ENCODE measurements at regions not wholly inside any gene's neighbourhood (a gene's known extent, or its start where the extent isn't known, plus 50 kb on each side); places are given as distances from the start of the nearest gene placed in this dataset.
"Not testable (repeated sequence)": the region's sequence is repeated elsewhere in the genome, so short reads cannot be mapped to it uniquely, and the experiment has no call there.

DNA sequence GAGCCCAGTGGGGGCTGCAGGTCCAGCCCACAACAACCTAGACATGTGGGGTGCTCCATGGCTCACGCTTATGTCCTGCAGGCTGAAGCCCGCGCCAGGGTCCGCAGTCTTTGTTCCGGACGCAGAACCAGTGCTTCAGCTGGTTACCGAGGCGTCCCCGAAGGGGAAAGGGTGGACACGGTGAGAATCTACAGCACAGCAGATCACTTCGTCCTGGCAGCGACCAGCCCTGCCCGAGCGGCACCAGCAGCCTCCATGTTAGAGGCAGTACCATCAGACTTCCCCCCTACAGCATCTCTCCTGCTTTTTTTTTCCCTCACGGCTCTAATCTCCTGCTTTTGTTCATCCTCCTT, 1736.4 kb downstream of the TP53TG3F start:
- DNase-seq (ENCODE audit: low read depth in 3 of 3), result no peak

DNA sequence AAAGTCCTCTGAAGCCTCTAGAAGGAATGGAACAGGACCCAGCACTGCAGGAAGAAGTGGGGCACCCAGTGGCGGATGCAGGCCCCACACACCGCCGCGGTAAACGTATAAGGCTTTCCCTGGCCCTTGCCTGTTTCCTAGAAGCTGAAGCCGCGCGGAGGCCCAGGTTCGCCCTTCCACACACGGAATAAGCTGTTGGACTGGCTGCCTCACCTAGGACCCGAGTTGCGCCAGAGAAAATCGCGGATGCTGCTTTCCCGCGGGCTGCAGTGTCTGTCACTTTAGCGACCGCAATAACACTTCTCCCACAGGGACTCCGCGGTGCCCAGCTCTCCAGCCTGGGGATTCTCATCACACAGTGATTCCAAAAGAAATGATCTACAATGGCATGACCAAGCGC, 1736.9 kb downstream of the TP53TG3F start:
- no peak for DNase-seq (ENCODE audit: low read depth in 3 of 3)

DNA sequence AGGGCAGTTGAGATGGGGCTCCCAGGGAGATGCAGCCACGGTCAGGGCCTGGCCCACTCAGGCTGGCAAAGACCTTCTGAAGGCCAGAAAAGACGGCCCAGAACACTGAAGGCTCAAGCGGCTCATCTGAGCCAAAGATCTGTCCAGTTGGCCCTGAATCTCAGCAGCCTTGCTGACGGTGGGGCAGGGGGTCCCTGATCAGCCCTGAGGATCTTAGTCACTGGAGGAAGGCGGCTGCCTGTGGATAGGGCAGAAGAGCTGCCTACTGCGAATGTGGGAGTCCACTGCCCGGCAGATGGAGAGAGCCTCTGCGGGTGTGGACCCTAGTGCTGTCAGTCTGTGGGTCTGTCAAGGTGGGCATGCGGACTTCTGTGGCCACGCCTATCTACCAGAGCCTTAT, 1738.2 kb downstream of the TP53TG3F start:
- no peak for DNase-seq (ENCODE audit: low read depth in 3 of 3)

DNA sequence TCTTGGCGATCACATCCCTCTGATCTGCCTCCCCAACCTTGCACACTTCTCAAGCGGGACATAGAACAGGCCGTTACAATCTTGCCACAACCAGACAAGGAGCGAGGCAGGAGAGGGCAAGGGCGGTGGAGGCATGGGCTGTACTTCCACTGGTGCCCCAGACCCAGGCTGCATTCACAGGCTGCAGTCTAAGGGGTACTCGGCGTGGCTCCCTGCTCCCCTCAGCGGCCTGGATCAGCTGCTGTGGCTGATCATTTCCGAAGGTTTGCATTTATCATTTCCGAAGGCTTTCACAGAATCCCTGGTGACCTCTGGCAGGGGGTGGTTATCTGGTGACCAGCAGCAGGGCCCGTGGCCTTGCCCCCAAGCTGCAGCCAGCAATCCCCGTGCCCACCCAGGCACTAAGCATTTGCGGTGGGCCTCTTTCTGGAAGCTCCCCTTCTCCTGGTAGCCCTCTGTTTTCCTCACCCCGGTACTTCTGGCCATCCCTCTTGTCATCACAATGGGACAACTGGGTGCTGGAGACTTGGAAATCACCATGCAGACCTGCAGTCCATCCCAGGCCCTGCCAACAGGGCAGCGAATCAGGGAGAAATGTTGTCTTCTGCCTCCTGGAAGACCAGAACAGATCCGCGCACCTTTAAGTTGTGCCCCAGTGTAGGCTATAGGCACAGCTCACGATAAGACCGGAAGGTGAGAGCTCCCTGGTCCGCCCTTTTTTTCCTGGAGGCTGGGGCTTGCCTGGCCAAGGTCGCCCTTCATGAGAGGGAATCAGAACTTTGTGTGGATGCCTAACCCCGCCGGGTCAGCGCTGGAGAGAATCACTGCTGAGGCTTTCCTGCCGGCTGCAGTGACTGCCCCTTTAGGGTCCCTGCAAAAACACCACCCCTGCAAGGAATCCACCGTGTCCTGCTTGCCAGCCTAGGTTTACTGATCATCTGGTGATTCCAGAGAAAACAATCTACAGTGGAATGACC, 1739.1 kb downstream of the TP53TG3F start:
- DNase-seq (ENCODE audit: low read depth in 3 of 3), result no peak

DNA sequence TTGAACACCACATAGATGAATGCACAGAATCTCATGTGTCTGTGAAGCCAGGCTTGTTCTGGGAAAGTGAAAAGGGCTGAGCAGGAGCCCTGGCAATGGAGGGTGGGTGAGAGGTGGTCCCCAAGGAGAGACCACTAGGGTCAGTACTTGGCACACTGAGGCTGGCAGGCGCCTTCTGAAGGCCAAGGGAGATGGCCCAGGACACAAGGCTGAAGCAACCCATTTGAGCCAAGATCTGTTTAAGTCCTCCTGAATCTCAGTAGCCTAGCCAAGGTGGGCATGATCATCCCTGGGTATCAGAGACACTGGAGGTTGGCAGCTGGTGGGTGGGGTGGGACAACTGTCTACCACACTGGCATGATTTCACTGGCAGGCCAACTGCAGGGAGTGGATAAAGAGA, 1741.2 kb downstream of the TP53TG3F start:
- no peak for DNase-seq (ENCODE audit: low read depth in 3 of 3)

DNA sequence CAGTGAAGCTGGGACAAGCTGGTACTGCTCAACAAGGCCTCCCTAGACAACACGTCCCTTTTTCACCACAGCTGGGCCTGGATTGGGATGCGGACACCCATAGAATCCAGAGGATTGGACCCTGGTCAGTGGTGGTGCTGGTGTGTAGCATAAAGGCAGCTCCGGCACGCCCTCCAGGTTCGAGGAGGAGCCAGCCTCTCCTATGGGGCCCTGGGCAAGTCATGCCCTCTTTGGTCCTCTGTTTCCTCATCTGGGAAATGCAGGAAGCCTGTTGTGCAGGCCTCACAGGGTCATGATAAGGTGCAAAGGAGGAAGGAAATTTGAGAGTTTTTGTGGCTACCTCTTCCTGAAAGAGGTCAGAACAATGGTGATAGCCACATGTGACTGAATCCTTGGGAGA, 1741.7 kb downstream of the TP53TG3F start:
- no peak for DNase-seq (ENCODE audit: low read depth in 3 of 3)

DNA sequence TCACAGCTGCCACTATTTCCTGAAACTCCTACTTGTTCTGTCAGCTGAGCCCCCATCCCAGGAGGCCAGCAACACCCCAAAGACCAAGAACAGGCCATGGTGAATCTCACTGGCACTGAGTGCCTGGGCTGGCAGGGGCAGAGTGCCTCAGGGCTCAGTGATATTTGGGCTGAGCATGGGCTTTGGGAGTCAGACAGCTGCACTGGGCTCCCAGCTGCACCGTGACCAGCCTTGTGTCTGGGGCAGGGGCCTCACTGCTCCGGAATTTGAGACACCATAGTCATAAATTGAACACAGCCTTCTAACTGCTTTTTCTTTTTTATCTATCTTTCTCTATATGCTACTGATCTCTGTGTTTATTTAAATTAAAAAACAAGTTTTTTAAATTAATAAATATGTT, 1744.2 kb downstream of the TP53TG3F start:
- no peak for DNase-seq (ENCODE audit: low read depth in 3 of 3)

DNA sequence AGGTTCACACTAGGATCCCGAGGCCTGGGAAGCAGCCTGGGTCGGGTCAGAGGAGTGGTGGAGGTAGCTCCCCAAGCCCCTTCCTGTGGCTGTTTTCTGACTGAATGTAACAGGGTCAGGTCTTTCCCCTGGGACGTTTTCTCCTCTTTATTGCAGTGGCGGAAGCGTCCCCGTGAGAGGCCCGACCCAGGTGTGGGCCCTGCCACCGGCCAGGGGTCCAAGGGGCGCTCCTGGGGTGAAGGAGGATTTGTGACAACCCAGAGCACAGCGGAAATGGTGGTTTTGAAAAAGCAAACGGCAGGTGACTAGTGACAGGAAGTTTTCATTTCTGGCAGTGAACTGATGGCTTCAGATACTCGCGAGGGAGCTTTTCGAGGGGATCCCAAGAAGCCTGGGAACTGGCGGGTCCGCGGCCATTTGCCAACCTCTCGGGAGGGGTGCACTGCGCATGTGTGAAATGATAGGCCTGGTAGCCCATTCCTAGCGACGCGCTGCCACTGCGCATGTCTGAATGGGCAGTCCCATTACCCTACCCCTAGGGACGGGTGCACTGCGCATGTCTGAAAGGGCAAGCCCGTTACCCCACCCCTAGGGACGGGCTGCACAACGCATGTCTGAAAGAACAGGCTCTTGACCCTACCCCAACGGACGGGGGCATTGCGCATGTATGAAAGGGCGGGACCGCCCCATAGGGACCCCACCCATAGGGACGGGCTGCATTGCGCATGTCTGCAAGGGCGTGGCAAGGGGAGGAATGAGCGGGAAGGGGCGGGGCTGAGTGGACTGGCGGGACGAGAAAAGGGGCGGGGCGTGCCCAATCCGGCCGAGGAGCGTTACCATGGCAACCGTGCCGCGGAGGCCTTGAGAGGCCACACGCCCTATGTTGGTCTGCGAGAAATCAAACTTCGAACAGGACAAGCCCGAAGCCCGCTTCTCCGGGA, 1747.9 kb downstream of the TP53TG3F start:
- no peak for DNase-seq (ENCODE audit: low read depth in 3 of 3)

DNA sequence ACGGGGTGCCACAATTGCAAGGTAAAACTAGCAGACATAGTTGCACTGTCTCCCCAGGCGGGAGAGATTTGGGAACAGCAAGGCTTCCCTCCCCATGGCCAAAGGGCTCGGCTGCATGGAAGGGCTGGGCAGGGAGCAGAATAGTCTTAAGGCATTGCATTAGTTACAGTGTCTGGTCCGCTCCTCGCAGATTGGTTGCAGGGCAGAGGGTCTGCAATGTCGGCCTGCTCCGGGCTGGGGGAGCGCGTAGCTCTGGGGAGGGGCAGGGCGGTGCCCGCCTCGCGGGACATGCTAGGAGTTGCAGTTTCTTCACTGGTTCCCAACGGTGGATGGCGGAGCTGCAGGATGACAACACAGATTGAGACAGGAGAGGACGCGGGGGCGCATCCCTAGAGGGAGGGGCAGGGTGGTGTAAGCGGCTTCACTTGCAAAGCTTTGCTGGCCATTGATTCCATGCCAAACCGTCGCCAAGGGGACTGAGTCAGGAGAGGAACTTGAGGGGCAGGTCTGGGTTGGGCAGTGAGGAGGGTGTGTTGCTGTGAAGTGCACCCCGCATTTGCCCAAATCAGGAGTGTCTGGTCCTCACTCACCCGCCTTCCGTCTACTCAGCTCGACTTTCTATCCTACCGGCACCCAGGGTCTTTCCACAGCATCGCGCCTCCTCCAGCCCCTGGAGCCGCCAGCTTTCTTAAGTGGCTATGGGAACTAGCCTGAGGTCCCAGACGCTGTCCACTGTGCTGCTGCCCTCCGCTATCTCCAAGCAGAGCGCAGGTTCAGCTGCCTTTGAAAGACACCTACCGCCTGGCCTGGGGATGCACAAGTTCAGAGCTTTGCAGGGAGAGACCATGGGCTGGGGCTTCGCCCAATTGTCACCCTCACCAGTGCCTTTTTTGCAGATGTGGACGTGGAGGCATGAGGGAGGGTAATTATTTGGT, 1748.9 kb downstream of the TP53TG3F start:
- no peak for DNase-seq (ENCODE audit: low read depth in 3 of 3)

DNA sequence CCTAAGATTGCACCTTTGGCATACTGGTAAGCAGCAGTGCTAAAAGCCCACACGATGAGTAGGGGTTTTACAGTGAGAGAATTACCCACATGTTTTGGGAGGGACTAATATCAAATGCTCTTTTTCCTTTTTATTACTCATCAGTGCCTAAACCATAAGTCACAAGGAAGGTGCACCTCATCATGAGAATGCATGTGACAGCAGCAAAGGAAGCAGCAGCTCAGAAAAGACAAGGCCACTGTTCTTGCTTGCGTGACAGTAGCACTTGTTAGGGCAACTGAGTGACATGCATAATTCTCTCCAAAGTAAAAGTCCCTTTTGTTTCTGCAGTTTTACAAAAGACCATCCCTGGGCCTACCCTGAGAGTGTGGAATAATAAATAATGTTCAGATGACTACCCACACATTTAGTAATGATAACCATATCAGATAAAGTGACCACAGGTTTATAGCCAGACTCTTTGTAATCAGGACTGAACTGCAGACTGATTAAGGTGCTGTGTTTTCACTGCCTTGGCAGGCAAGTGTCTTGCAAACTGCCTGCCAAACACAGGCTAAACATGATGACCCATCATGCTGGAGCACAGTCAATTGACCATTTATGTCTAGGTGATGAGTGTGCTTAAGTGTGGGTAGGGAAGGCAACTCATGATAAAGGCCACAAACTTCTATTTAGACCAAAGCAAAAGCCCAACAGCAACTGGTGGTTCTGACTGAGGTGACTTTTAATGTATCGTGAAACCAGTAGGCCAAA, 1751.4 kb downstream of the TP53TG3F start:
- DNase-seq (ENCODE audit: low read depth in 3 of 3), result no peak

DNA sequence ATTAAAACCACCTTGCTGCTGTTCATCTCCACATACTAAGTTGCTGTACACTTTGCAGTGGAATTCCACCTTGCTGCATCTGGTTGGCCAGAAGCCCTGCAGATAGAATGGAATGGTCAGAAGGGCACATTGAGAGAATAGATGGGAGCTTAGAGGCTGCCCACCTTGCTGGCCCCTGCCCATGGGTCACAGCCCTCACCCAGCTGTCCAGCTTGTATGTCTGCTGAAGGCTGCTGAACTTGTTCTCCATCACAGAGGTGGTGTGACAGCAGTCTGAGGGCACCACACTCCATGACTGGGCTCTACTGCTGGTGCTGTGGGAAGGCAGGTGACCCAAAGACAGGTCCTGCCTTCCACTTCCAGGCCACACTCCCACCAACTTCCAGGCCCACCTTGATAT, 1755.4 kb downstream of the TP53TG3F start:
- DNase-seq (ENCODE audit: low read depth in 3 of 3), result no peak

DNA sequence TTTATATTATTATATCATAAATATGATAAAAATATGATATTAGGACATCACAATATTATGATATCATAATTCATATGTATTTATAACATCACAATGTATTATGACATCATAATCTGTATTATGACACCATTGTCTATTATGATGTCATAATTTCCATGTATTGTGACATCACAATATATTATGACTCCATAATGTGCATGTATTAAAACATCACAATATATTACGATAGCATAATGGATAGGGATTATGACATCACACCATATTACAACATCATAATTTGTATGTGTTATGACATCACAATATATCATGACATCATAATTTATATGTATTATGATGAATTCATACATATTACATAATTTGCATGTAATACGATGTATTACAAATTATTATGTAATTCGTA, 1755.9 kb downstream of the TP53TG3F start:
- DNase-seq (ENCODE audit: low read depth in 3 of 3), result no peak

DNA sequence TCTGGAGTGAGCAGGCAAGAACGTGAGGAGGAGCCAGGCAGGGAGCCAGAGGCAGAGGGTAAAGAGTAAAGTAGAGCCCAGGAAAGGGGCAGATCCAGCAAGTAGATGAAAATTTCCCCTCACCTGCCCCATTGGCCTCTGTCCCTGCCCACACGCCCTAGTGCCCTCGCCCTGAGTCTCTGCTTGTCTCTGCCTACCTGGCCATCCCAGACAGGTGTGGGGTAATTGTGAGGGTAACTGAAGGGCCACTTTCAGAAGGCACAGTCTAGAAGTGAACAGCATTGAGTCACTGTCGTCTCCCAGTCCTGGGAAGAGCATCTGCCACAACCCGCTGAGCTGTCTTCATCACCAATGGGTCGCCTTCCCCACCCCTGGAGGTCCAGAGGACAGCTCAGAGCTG, 1756.8 kb downstream of the TP53TG3F start:
- DNase-seq (ENCODE audit: low read depth in 3 of 3), result not testable (repeated sequence)

DNA sequence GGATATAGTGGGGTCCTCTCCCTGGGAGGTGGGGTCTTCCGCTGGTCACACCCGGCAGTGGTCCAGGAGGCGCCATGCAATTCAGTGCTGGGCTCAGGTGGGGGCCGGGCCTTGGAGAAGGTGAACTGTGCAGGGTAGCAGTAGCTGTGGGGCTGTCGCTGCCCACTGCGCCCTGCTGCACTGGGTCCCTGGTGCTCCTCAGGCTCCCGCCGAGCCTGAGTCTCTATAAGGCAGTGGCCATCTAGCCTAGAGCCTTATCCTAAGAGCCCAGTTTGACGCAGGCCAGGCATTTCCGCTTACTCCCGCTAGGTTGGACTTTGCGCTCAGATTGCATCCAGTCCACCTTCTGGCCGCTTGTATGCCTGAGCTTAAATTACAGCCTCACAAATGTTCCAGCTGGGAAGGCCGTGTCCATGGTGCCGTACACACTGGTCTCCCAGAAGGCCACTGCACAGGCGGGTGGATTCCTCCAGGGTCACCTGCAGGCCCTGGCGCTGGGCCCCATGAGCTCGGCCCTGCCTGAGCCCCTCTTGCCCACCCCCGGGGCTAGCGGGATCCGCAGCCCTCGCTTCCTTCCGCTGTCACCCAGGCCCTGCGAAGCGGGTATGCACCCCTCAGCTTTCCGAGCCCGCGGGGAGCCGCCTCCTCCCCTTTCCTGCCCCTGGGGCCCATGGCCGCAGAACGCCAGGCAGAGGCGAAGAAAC, 1762.2 kb downstream of the TP53TG3F start:
- no peak for DNase-seq (ENCODE audit: low read depth in 3 of 3)

DNA sequence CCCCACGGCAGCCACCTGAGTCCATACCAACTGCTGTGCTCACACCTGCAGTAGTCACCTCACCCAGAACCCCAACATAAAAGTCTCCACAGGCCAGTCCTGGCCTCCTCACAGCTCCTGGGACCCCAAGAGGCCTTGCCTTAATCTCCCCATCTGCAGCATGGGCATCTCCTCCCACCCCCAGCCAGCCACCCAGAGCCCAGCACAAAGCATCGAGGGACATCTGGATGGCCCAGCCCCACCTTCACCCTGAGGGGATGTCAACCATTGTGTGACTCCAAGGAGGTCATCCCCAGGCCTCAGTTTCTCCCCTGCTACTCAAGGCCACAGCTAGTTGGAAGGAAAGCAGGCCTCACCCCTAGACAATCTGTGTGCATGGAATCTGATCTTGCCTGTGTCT, 1775.3 kb downstream of the TP53TG3F start:
- no peak for DNase-seq (ENCODE audit: low read depth in 3 of 3)

DNA sequence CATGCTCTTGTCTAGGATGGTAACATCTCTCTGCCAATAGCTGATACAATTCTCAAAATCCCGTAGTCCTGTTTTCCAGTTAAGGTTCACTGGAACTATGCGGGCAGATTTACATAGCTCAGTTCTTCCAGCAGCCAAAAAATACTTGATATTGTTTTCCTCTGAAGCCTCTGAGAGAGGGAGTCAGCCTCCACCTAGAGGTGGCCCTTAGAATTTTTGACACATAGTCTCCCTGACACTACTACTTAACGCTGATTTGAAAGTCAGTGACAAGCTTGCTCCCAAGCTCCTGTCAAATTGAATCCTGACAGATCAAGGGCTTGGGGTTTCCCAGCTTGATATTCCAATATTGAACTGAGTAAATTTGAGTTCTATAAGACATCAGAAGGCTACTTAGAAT, 1780.1 kb downstream of the TP53TG3F start:
- DNase-seq (ENCODE audit: low read depth in 3 of 3), result no peak

DNA sequence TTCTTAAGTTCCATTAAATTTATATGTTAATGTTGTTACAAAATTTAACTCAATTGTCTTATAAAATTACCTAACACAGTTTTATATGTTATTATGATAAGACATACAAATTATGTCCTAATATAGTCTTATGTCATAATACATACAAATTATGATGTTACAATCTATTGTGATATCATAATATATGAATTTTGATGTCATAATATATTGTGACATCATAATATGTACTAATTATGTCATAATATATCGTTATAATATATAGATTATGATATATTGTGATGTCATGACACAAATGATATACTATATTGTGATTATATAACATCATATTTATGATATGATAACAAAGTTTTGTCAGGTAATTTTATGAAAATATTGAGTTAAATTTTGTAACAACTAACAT, 1789.6 kb downstream of the TP53TG3F start:
- DNase-seq (ENCODE audit: low read depth in 3 of 3), result no peak

DNA sequence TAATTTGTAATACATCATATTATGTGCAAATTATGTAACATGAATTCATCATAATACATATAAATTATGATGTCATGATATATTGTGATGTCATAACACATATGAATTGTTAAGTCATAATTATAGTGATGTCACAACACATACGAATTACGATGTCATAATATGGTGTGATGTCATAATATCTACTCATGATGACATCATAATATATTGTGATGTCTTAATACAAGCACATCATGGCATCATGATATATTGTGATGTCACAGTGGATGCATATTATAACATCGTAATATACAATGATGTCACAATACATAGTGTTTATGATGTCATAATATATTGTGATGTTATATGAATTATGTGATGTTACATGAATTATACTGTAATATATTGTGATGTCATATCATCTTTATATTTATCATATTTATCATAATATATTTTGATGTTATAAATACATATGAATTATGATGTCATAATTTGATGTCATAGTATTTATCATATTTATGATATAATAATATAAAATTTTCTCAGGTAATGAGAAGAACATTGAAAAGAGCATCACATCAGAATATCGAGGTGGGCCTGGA, 1793.0 kb downstream of the TP53TG3F start:
- DNase-seq (ENCODE audit: low read depth in 3 of 3), result no peak

DNA sequence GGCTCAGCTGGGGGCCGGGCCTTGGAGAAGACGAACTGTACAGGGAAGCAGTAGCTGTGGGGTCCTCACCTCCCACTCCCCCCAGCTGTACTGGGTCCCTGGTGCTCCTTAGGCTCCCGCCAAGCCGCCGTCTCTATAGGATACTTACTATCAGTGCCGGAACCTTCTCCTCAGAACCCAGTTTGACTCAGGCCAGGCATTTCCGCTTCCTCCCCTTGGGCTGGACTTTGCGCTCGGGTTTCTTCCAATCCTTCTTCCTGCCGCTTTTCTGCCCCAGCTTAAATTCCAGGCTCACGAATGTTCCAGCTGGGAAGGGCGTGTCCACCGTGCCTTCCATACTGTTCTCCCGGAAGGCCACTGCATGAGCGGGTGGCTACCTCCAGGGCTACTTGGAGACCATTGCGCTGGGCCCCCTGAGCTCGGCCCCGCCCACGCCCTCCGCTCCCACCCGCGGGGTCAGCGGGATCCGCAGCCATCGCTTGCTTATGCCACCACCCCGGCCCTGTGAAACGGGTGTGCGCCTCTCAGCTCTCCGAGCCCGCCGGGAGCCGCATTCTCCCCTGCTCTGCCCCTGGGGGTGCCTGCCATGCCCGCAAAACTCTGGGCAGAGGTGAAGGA, 1795.9 kb downstream of the TP53TG3F start:
- DNase-seq (ENCODE audit: low read depth in 3 of 3), result no peak
